ENCODE measurements at regions not wholly inside any gene's neighbourhood (a gene's known extent, or its start where the extent isn't known, plus 50 kb on each side); places are given as distances from the start of the nearest gene placed in this dataset.

GRCh38 chr5:58056546-58056945 is 403.3 kb downstream of the PLK2 start:
- DNase-seq, result no peak

GRCh38 chr5:58054018-58054417 is 405.9 kb downstream of the PLK2 start:
- no peak for DNase-seq

GRCh38 chr5:58048954-58049353 is 410.9 kb downstream of the PLK2 start:
- no peak for DNase-seq

- no peak for DNase-seq
Measured at GRCh38 chr5:58048185-58048925, 411.5 kb downstream of the PLK2 start.

GRCh38 chr5:58046371-58046770 is 413.5 kb downstream of the PLK2 start:
- DNase-seq, result no peak

- DNase-seq, result no peak
Measured at GRCh38 chr5:58044166-58044565, 415.7 kb downstream of the PLK2 start.

- no peak for DNase-seq
Measured at GRCh38 chr5:58043032-58043945, 416.6 kb downstream of the PLK2 start.

- no peak for DNase-seq
Measured at GRCh38 chr5:58041884-58042283, 418.0 kb downstream of the PLK2 start.

GRCh38 chr5:58040846-58041245 is 419.0 kb downstream of the PLK2 start:
- DNase-seq, result no peak

- no peak for DNase-seq
Measured at GRCh38 chr5:58040044-58040443, 419.8 kb downstream of the PLK2 start.

- no peak for DNase-seq
Measured at GRCh38 chr5:58037899-58038298, 422.0 kb downstream of the PLK2 start.

- no peak for DNase-seq
Measured at GRCh38 chr5:58025809-58026208, 434.1 kb downstream of the PLK2 start.

GRCh38 chr5:58024151-58024550 is 435.7 kb downstream of the PLK2 start:
- no peak for DNase-seq

GRCh38 chr5:58022055-58022454 is 437.8 kb downstream of the PLK2 start:
- DNase-seq, result no peak

- DNase-seq, result no peak
Measured at GRCh38 chr5:58021466-58021865, 438.4 kb downstream of the PLK2 start.

- no peak for DNase-seq
Measured at GRCh38 chr5:58019614-58020013, 440.3 kb downstream of the PLK2 start.

GRCh38 chr5:58018016-58018415 is 441.9 kb downstream of the PLK2 start:
- DNase-seq, result no peak

GRCh38 chr5:58016877-58017276 is 443.0 kb downstream of the PLK2 start:
- DNase-seq, result no peak

GRCh38 chr5:58016358-58016757 is 443.5 kb downstream of the PLK2 start:
- DNase-seq, result no peak

GRCh38 chr5:58015175-58015574 is 444.7 kb downstream of the PLK2 start:
- no peak for DNase-seq

- DNase-seq, result no peak
Measured at GRCh38 chr5:58013542-58014258, 446.2 kb downstream of the PLK2 start.

GRCh38 chr5:58012801-58013315 is 447.0 kb downstream of the PLK2 start:
- DNase-seq, result no peak

GRCh38 chr5:58012102-58012501 is 447.8 kb downstream of the PLK2 start:
- DNase-seq, result no peak

Measured in NCI-H524 treated with DMSO at 0.1 percent for 48 hours (cell line).